CD4-positive, alpha-beta T cell treated with Interferon alpha-2 for 1 hour (primary cell): ENCODE measurements at regions not wholly inside any gene's neighbourhood (a gene's known extent, or its start where the extent isn't known, plus 50 kb on each side); places are given as distances from the start of the nearest gene placed in this dataset.

ENCODE experiments used
- DNase-seq, 2 donors: peaks; one replicate each; pipeline ENCODE4 v3.0.0-alpha.2; 2020 to 2022

- DNase-seq = no peak
Measured at GRCh38 chr19:32265995-32266394, 79.4 kb upstream of the ZNF507 start.

DNA sequence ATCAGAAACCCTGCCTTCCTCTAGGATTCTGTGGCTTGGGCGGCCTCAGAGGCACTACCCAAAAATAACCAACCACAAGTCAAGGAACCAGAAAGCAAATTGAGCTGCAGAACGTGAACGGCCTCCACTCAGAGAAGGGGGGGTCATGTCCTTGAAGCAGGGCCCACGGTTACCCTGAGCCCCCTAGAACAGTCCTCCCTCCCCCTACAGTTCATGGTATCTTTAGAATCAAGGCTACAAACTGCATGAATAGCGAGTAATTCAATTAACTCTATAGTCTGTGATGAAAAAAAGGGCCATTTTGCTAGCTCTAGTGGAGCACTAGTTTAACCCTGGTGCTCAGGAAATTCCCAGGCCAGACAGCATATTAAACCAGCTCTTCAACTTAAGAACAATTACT lies 79.0 kb upstream of the ZNF507 start:
- no peak for DNase-seq

GRCh38 chr19:32268381-32268780 lies 77.0 kb upstream of the ZNF507 start:
- DNase-seq = no peak

DNA sequence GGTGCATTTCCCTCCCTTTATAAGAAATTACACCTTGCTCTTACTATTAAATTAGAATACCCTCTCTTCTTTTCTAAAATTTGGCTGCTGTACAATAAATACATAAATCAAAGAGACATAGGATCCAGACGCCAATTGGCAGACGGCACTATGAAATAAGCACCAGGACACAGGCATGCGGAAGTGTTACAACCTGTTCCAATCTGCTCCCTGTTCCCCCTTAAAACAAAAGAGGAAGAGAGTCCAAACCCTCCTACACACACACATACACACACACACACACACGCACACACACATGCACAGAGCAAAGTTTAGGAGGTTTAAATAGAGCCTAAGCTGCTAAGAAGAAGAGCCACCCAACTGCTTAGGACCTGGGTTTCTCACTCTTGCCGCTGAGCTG lies 75.6 kb upstream of the ZNF507 start:
- no peak for DNase-seq

DNA sequence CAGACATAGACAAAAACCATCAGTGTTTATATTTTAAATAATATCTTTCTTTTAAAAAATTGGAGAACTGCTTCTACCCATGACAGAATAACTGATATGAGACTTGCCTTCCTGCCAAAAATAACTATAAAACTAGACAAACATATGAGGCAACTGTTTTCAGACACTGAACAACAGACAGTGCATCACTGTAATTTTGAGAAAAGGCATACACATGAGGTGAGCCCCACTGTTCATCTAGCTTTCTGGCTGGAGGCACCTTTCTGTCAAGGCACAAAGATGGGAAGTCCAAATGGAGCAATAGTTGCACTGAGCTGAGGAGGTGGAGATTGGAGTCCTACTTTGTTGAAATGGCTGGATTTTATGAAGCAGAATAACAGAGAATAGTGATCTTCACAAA lies 71.9 kb upstream of the ZNF507 start:
- no peak for DNase-seq

DNA sequence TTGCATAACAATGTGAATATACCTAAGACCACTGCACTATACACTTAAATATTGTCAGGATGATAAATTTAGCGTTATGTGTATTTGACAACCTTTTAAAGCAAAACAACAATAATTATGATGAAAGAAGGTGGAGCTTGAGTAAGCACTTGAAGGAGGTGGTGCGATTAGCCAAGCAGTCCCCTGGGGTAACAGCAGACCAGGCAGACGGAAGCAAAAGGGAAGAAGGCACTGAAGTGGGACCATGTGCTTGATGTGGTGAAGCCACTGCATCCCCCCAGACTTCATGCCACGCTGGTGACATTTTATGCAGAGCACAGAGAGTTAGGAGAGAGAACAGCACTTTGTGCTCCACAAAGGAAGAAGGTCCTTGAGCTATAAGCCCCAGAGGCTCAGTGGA lies 58.3 kb upstream of the ZNF507 start:
- no peak for DNase-seq

GRCh38 chr19:32287811-32288227 lies 57.6 kb upstream of the ZNF507 start:
- DNase-seq = peak in 1 of 2 donors; percentile 6

DNA sequence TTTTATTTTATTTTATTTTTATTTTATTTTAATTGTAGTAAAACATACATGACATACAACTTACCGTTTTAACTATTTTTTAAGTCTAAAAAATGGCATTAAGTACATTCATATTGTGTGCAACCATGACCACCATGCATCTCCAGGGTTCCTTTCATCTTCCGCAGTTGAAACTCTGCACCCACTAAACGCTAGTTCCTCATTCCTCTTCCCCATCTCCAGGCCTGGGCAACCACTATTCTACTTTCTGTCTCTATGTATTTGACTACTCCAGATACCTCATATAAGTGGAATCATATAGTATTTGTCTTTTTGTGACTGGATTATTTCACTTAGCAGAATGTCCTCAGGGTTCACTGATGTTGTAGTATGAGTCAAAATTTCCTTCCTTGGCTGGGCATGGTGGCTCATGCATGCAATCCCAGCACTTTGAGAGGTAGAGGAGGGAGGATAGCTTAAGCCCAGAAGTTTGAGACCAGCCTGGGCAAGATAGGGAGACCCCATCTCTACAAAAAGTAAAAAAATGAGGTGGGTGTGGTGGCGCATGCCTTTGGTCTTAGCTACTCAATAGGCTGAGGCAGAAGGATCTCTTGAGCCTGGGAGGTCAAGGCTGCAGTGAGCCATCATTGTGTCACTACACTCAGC lies 55.7 kb upstream of the ZNF507 start:
- DNase-seq = no peak

DNA sequence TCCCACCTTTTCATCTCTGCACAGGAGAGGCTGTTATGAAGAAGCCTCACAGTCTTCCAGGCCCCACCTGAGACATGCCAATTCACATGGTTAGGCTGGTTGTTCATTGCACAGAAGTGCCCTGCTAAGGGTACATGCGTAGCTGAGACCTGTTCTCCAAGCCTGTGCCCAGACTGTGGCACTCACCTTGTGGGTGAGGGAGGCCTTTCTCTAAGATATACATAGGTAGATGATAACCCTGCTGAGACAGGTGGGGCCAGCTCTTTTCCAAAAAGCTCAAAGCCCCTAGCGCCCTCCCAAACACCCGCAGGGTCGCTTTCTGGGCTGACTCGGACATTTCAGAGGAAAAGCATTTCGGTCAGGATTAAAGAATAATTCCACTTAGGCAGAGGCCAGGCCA lies 53.5 kb upstream of the ZNF507 start:
- DNase-seq = no peak

DNA sequence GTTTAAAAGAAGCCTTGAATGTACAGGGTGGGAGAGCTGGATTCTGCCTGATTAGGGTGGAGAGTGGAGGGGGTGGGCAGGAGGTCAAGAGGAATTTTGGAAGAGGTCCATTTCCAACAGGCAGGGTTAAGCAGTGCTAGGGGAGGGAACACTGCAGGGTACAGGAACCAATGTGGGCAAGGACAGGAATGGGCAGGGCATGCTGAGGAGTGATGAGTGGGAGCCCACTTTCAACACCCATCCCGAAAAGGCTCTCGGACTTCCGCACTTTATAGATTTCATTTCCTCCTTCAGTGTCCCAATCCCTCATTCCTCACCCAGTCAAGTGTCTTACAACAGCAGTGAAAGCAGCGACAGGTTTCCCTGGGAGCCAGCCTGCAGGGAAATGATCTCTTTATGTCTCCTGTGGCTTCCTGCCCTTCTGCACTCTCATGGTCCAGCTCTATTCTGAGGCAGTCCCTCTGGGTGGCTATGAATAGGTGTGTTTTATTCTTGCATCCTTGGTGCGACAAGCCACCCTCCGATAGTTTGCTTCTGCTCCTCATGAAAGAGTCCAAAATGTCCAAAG lies 50.5 kb upstream of the ZNF507 start:
- no peak for DNase-seq
